ENCODE measurements at regions not wholly inside any gene's neighbourhood (a gene's known extent, or its start where the extent isn't known, plus 50 kb on each side); places are given as distances from the start of the nearest gene placed in this dataset.

- TF ChIP-seq CTCF (IDR thresholded peaks at IDR 0.05) (no peak), POLR2A (IDR thresholded peaks at IDR 0.05) (no peak)
Measured at GRCh38 chr18:46199515-46200147, 95.4 kb downstream of the HAUS1 start.

All from Peyer's patch (tissue), 4 donors.